Effector CD8-positive, alpha-beta T cell (primary cell): ENCODE measurements at regions not wholly inside any gene's neighbourhood (a gene's known extent, or its start where the extent isn't known, plus 50 kb on each side); places are given as distances from the start of the nearest gene placed in this dataset.

Experiments
- DNase-seq: peaks from one replicate; lab custom pipeline; 2025; lab: John Stamatoyannopoulos, UW

GRCh38 chr13:103799028-103799427 lies 732.8 kb upstream of the SLC10A2 start:
- no peak for DNase-seq

- DNase-seq = no peak
These were observed 729.8 kb upstream of the SLC10A2 start for GRCh38 chr13:103795892-103796478.

GRCh38 chr13:103794526-103794925 lies 728.3 kb upstream of the SLC10A2 start:
- no peak for DNase-seq

GRCh38 chr13:103788061-103788652 lies 721.9 kb upstream of the SLC10A2 start:
- no peak for DNase-seq

- DNase-seq = no peak
These were observed 706.4 kb upstream of the SLC10A2 start for GRCh38 chr13:103772576-103772975.

GRCh38 chr13:103762523-103762922 lies 696.3 kb upstream of the SLC10A2 start:
- no peak for DNase-seq

- no peak for DNase-seq
These were observed 693.1 kb upstream of the SLC10A2 start for GRCh38 chr13:103759361-103759760.

GRCh38 chr13:103758222-103758621 lies 692.0 kb upstream of the SLC10A2 start:
- no peak for DNase-seq

- no peak for DNase-seq
These were observed 691.1 kb upstream of the SLC10A2 start for GRCh38 chr13:103757361-103757760.

- DNase-seq = no peak
These were observed 688.6 kb upstream of the SLC10A2 start for GRCh38 chr13:103754783-103755182.

GRCh38 chr13:103734837-103735236 lies 668.6 kb upstream of the SLC10A2 start:
- DNase-seq = no peak

- DNase-seq = no peak
These were observed 665.7 kb upstream of the SLC10A2 start for GRCh38 chr13:103731959-103732358.

- no peak for DNase-seq
These were observed 664.2 kb upstream of the SLC10A2 start for GRCh38 chr13:103730407-103730806.

GRCh38 chr13:103726808-103727207 lies 660.6 kb upstream of the SLC10A2 start:
- no peak for DNase-seq

- no peak for DNase-seq
These were observed 650.5 kb upstream of the SLC10A2 start for GRCh38 chr13:103716718-103717117.

GRCh38 chr13:103715335-103715734 lies 649.1 kb upstream of the SLC10A2 start:
- no peak for DNase-seq

GRCh38 chr13:103703246-103703645 lies 637.0 kb upstream of the SLC10A2 start:
- no peak for DNase-seq

GRCh38 chr13:103698000-103698399 lies 631.8 kb upstream of the SLC10A2 start:
- no peak for DNase-seq

- no peak for DNase-seq
These were observed 629.1 kb upstream of the SLC10A2 start for GRCh38 chr13:103695320-103695719.

GRCh38 chr13:103694471-103694870 lies 628.3 kb upstream of the SLC10A2 start:
- no peak for DNase-seq

- no peak for DNase-seq
These were observed 627.8 kb upstream of the SLC10A2 start for GRCh38 chr13:103694033-103694432.

- no peak for DNase-seq
These were observed 626.2 kb upstream of the SLC10A2 start for GRCh38 chr13:103692442-103692841.

- DNase-seq = no peak
These were observed 610.1 kb upstream of the SLC10A2 start for GRCh38 chr13:103676329-103676728.

- no peak for DNase-seq
These were observed 605.3 kb upstream of the SLC10A2 start for GRCh38 chr13:103671547-103671946.
